IMR-90 (cell line): ENCODE measurements at regions not wholly inside any gene's neighbourhood (a gene's known extent, or its start where the extent isn't known, plus 50 kb on each side); places are given as distances from the start of the nearest gene placed in this dataset.

Experiments used
- ATAC-seq: fragments of 200-7000 bp; cut with Tn5 transposase; 2 replicates; pipeline ENCODE4 v1.9.1; 2020; ENCODE audit warnings: low read depth, mild to moderate bottlenecking, moderate library complexity
- BruUV-seq: library from RNA; stranded (reverse); fragments of 400-500 nt; replicated peaks from 2 replicates; lab custom pipeline; 2021; lab: Mats Ljungman, UMichigan
- CTCF ChIA-PET: fragments of 300-600 bp; formaldehyde crosslinking; extraction: SDS; loops from one replicate; lab custom pipeline; 2021; ENCODE audit warnings: antibody characterized with exemption; lab: Yijun Ruan, JAX
- POLR2A ChIA-PET: fragments of 300-600 bp; sonication (Branson Sonifier 250); formaldehyde crosslinking; loops from one replicate; lab custom pipeline; 2022; ENCODE audit warnings: antibody characterized with exemption; ENCODE audit not compliant: unreplicated experiment; lab: Charles Lee
- DNase-seq: peaks from one replicate; pipeline ENCODE4 v3.0.0; 2013
- H2AFZ ChIP-seq: replicated peaks from 2 replicates; pipeline ENCODE3; 2013; ENCODE audit warnings: low read length, mild to moderate bottlenecking; ENCODE audit not compliant: poor library complexity
- H2AK5ac ChIP-seq: 2 replicates; pipeline ENCODE4 v1.6.1; 2013; ENCODE audit warnings: low read depth, low read length, inconsistent platforms
- H2AK9ac ChIP-seq: replicated peaks from 2 replicates; pipeline ENCODE3; 2013; ENCODE audit warnings: mild to moderate bottlenecking, low read depth, low read length, moderate library complexity; ENCODE audit not compliant: poor library complexity
- H2BK120ac ChIP-seq: 2 replicates; pipeline ENCODE4 v1.6.1; 2013; ENCODE audit warnings: low read depth, low read length, inconsistent platforms
- H2BK15ac ChIP-seq: 3 replicates; pipeline ENCODE4 v1.6.1; 2013; ENCODE audit warnings: low read depth, low read length, inconsistent platforms
- H2BK20ac ChIP-seq: 2 replicates; pipeline ENCODE4 v1.6.1; 2013; ENCODE audit warnings: low read depth, mild to moderate bottlenecking, inconsistent platforms, low read length, moderate library complexity
- H2BK5ac ChIP-seq: 2 replicates; pipeline ENCODE4 v1.6.1; 2013; ENCODE audit warnings: mild to moderate bottlenecking, low read depth, low read length, inconsistent platforms; ENCODE audit not compliant: poor library complexity, severe bottlenecking
- H3K14ac ChIP-seq: replicated peaks from 2 replicates; pipeline ENCODE4 v1.6.1; 2013; ENCODE audit warnings: low read depth, low read length, inconsistent platforms
- H3K18ac ChIP-seq: 2 replicates; pipeline ENCODE4 v1.6.1; 2013; ENCODE audit warnings: low read depth, low read length, control low read depth
- H3K23ac ChIP-seq: 2 replicates; pipeline ENCODE4 v1.6.1; 2013; ENCODE audit warnings: low read depth, low read length, inconsistent platforms
- H3K27ac ChIP-seq: 2 replicates; pipeline ENCODE4 v1.5.1; 2013; ENCODE audit warnings: mild to moderate bottlenecking, control low read depth, low read length; ENCODE audit not compliant: insufficient read depth
- H3K27me3 ChIP-seq: 2 replicates; pipeline ENCODE4 v1.6.1; 2013; ENCODE audit warnings: low read length; ENCODE audit not compliant: control insufficient read depth, insufficient read depth
- H3K36me3 ChIP-seq: 2 replicates; pipeline ENCODE4 v1.6.1; 2013; ENCODE audit warnings: low read length, mixed read lengths; ENCODE audit not compliant: control insufficient read depth, insufficient read depth
- H3K4ac ChIP-seq: 2 replicates; pipeline ENCODE4 v1.6.1; 2013; ENCODE audit warnings: low read depth, low read length, inconsistent platforms
- H3K4me1 ChIP-seq: 2 replicates; pipeline ENCODE4 v1.6.1; 2013; ENCODE audit warnings: low read length, mixed read lengths; ENCODE audit not compliant: control insufficient read depth, insufficient read depth
- H3K4me2 ChIP-seq: 2 replicates; pipeline ENCODE4 v1.6.1; 2013; ENCODE audit warnings: low read depth, mild to moderate bottlenecking, control low read depth, low read length, moderate library complexity
- H3K4me3 ChIP-seq: 2 replicates; pipeline ENCODE4 v1.5.1; 2013; ENCODE audit warnings: low read depth, mild to moderate bottlenecking, control low read depth, low read length, moderate library complexity; ENCODE audit not compliant: insufficient read depth
- H3K56ac ChIP-seq: 2 replicates; pipeline ENCODE4 v1.6.1; 2013; ENCODE audit warnings: low read length, inconsistent platforms; ENCODE audit not compliant: insufficient read depth; ENCODE audit errors: extremely low read depth
- H3K79me1 ChIP-seq, 2 experiments: 2 replicates each; pipeline ENCODE4 v1.6.1; 2013; ENCODE audit warnings: low read length in 2 of 2, inconsistent platforms in 1 of 2, low read depth in 1 of 2
- H3K9ac ChIP-seq: 2 replicates; pipeline ENCODE4 v1.6.1; 2013; ENCODE audit warnings: low read depth, low read length, control low read depth
- H3K9me1 ChIP-seq: 2 replicates; pipeline ENCODE4 v1.6.1; 2013; ENCODE audit warnings: low read length, inconsistent platforms; ENCODE audit not compliant: insufficient read depth
- H3K9me3 ChIP-seq: 2 replicates; pipeline ENCODE4 v1.6.1; 2013; ENCODE audit warnings: low read length; ENCODE audit not compliant: control insufficient read depth, insufficient read depth
- H4K20me1 ChIP-seq: 2 replicates; pipeline ENCODE4 v1.6.1; 2013; ENCODE audit warnings: low read length, inconsistent platforms; ENCODE audit not compliant: insufficient read depth
- H4K5ac ChIP-seq: 2 replicates; pipeline ENCODE4 v1.6.1; 2013; ENCODE audit warnings: mild to moderate bottlenecking, low read depth, low read length, control low read depth
- H4K8ac ChIP-seq, 2 experiments: 2 replicates each; pipeline ENCODE4 v1.6.1; 2013; ENCODE audit warnings: low read depth in 2 of 2, low read length in 2 of 2, control low read depth in 1 of 2, inconsistent platforms in 1 of 2
- H4K91ac ChIP-seq: 2 replicates; pipeline ENCODE4 v1.6.1; 2013; ENCODE audit warnings: low read depth, low read length, inconsistent platforms; ENCODE audit not compliant: insufficient read depth
- BHLHE40 ChIP-seq: fragments of 150-350 bp; IDR thresholded peaks from 2 replicates; pipeline ENCODE4 v1.6.1; 2016; ENCODE audit warnings: mild to moderate bottlenecking, low read depth, low read length
- CEBPB ChIP-seq: IDR thresholded peaks from 2 replicates; pipeline ENCODE4 v1.6.1; 2012; ENCODE audit warnings: low read depth, low read length, improper control_type of control experiment
- MAFK ChIP-seq: IDR thresholded peaks from 2 replicates; pipeline ENCODE4 v1.6.1; 2012; ENCODE audit warnings: low read depth, low read length, improper control_type of control experiment
- MXI1 ChIP-seq: IDR thresholded peaks from 2 replicates; pipeline ENCODE4 v1.6.1; 2012; ENCODE audit warnings: low read depth, mild to moderate bottlenecking, low read length, moderate library complexity, borderline replicate concordance
- POLR2A ChIP-seq: IDR thresholded peaks from 2 replicates; pipeline ENCODE4 v1.6.1; 2012; ENCODE audit warnings: mild to moderate bottlenecking, low read depth, low read length
- RFX5 ChIP-seq: IDR thresholded peaks from 2 replicates; pipeline ENCODE4 v1.8.0; 2012; ENCODE audit warnings: low read depth, mild to moderate bottlenecking, low read length, moderate library complexity
- SMC3 ChIP-seq: fragments of 150-350 bp; IDR thresholded peaks from 2 replicates; pipeline ENCODE4 v1.6.1; 2016; ENCODE audit warnings: low read depth, mild to moderate bottlenecking, antibody characterized with exemption, low read length, moderate library complexity
- WGBS, 2 experiments: methylation state at CpG; one replicate each; pipeline versions ENCODE4 v1.1.5 to v1.1.7; 2013; ENCODE audit warnings: missing lambda C conversion rate in 2 of 2; ENCODE audit not compliant: insufficient read length in 1 of 2; ENCODE audit errors: extremely low coverage in 2 of 2; 5-methylcytosine and 5-hydroxymethylcytosine counted together
- dilution Hi-C: fragments of 300-500 bp; cut with HindIII; formaldehyde crosslinking; loops from one replicate; pipeline ENCODE4 v1.14.3; 2018; ENCODE audit warnings: low sequenced_read_pairs; ENCODE audit not compliant: unreplicated experiment
- in situ Hi-C: fragments of 300-500 bp; cut with MboI; formaldehyde crosslinking; loops from 3 replicates; pipeline ENCODE4 v1.14.3; 2019; ENCODE audit warnings: low sequenced_read_pairs, inconsistent platforms, mixed read lengths
- intact Hi-C: fragments of 100-400 bp; cut with micrococcal nuclease; formaldehyde crosslinking; loops from 2 replicates; pipeline ENCODE4 v1.10.0; 2022
- TF ChIP-seq, protein P1 (sequence below): fragments of 150-350 bp; IDR thresholded peaks from 2 replicates; pipeline ENCODE4 v1.6.1; 2017; ENCODE audit warnings: mild to moderate bottlenecking, antibody characterized with exemption, low read length, low read depth
- TF ChIP-seq, protein P2 (sequence below): conservative IDR thresholded peaks from 2 replicates; pipeline ENCODE4 v1.5.1; 2012; ENCODE audit warnings: mild to moderate bottlenecking, low read depth, low read length, improper control_type of control experiment
- TF ChIP-seq, protein P3 (sequence below): fragments of 150-350 bp; IDR thresholded peaks from 2 replicates; pipeline ENCODE4 v1.6.1; 2016; ENCODE audit warnings: low read depth, mild to moderate bottlenecking, low read length, moderate library complexity, borderline replicate concordance

DNA sequence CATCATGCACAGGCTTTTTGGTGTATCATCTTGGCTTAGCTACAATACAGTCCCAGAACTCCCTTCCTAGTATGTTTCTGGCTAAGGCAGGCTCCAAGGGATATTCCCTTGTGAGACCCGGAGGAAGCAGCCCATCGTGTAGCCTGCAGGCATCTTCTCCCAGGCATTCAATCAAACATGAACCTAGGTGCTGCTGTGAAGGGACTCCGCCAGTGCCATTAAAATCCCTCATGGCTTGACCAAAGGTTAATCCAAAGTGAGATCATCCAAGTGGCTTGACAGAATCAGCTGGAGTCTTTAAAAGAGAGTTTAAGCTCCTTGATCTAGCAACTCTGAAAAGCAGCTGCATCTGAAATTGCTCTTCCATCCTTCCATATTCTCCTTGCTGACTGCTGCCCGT, 333.9 kb downstream of the DIRAS2 start:
- H2BK5ac ChIP-seq: no peak overlapping the region
- H4K8ac ChIP-seq: no peak overlapping the region
- no peaks in the 10 kb centered on the region for H4K20me1 ChIP-seq
- no peaks in the 10 kb centered on the region for H3K36me3 ChIP-seq
- H3K4me2 ChIP-seq: no peak overlapping the region
- H2BK15ac ChIP-seq: no peak overlapping the region
- ATAC-seq (no peak), DNase-seq (no peak)
- H3K27me3 ChIP-seq: no peaks in the 10 kb centered on the region; the same call in 1 of the 2 replicates
- H4K5ac ChIP-seq: no peak overlapping the region
- no peak overlapping the region for H3K9ac ChIP-seq
- ChIA-PET CTCF (no interaction called here), POLR2A (no interaction called here)
- no peak overlapping the region for H3K56ac ChIP-seq
- BruUV-seq: no TSS peak
- no peak overlapping the region for H3K27ac ChIP-seq
- WGBS, 2 experiments: 100% methylated on average over 1 of the region's 4 CpGs; no CpG with 5 or more reads in 1 of the 2 experiments
- no peak overlapping the region for H2AFZ ChIP-seq
- TF ChIP-seq MAFK: no peak
- TF ChIP-seq, protein P1, sequence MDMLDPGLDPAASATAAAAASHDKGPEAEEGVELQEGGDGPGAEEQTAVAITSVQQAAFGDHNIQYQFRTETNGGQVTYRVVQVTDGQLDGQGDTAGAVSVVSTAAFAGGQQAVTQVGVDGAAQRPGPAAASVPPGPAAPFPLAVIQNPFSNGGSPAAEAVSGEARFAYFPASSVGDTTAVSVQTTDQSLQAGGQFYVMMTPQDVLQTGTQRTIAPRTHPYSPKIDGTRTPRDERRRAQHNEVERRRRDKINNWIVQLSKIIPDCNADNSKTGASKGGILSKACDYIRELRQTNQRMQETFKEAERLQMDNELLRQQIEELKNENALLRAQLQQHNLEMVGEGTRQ: no peak
- TF ChIP-seq, protein P2, sequence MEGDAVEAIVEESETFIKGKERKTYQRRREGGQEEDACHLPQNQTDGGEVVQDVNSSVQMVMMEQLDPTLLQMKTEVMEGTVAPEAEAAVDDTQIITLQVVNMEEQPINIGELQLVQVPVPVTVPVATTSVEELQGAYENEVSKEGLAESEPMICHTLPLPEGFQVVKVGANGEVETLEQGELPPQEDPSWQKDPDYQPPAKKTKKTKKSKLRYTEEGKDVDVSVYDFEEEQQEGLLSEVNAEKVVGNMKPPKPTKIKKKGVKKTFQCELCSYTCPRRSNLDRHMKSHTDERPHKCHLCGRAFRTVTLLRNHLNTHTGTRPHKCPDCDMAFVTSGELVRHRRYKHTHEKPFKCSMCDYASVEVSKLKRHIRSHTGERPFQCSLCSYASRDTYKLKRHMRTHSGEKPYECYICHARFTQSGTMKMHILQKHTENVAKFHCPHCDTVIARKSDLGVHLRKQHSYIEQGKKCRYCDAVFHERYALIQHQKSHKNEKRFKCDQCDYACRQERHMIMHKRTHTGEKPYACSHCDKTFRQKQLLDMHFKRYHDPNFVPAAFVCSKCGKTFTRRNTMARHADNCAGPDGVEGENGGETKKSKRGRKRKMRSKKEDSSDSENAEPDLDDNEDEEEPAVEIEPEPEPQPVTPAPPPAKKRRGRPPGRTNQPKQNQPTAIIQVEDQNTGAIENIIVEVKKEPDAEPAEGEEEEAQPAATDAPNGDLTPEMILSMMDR: no peak
- no peak for TF ChIP-seq RFX5
- TF ChIP-seq CEBPB: no peak
- TF ChIP-seq SMC3: no peak
- no peak for TF ChIP-seq POLR2A
- no peak for TF ChIP-seq BHLHE40
- TF ChIP-seq MXI1: no peak
- TF ChIP-seq, protein P3, sequence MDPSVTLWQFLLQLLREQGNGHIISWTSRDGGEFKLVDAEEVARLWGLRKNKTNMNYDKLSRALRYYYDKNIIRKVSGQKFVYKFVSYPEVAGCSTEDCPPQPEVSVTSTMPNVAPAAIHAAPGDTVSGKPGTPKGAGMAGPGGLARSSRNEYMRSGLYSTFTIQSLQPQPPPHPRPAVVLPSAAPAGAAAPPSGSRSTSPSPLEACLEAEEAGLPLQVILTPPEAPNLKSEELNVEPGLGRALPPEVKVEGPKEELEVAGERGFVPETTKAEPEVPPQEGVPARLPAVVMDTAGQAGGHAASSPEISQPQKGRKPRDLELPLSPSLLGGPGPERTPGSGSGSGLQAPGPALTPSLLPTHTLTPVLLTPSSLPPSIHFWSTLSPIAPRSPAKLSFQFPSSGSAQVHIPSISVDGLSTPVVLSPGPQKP: no peak
- intact Hi-C loops: no loop called here
- H3K14ac ChIP-seq: no peak overlapping the region
- H3K4me3 ChIP-seq: no peak overlapping the region
- no peak overlapping the region for H2AK9ac ChIP-seq
- H3K9me1 ChIP-seq: no peaks in the 10 kb centered on the region
- H3K79me1 ChIP-seq: no peaks in the 10 kb centered on the region
- no peak overlapping the region for H3K23ac ChIP-seq
- dilution Hi-C loops: no loop called here
- H3K4me1 ChIP-seq: no peaks in the 10 kb centered on the region
- no peaks in the 10 kb centered on the region for H3K9me3 ChIP-seq
- no peak overlapping the region for H2BK120ac ChIP-seq
- H3K4ac ChIP-seq: no peak overlapping the region
- in situ Hi-C loops: no loop called here
- no peak overlapping the region for H2AK5ac ChIP-seq
- no peak overlapping the region for H4K91ac ChIP-seq
- no peak overlapping the region for H2BK20ac ChIP-seq
- H3K18ac ChIP-seq: no peak overlapping the region
